K562 (cell line): ENCODE measurements at regions not wholly inside any gene's neighbourhood (a gene's known extent, or its start where the extent isn't known, plus 50 kb on each side); places are given as distances from the start of the nearest gene placed in this dataset.

Source experiments
- FIP1L1 ChIP-seq: fragments of 200-400 bp; formaldehyde crosslinking; IDR thresholded peaks from 2 replicates; pipeline ENCODE4 v1.6.1; 2018; ENCODE audit warnings: mild to moderate bottlenecking, low read depth, low read length; ENCODE audit not compliant: poor library complexity, severe bottlenecking
- MAFK ChIP-seq: IDR thresholded peaks from 2 replicates; pipeline ENCODE4 v1.6.1; 2011; ENCODE audit warnings: low read length, improper control_type of control experiment
- MYNN ChIP-seq, 2 experiments: sonication (generic); formaldehyde crosslinking in 1 of 2; IDR thresholded peaks; 2 replicates each; pipeline versions ENCODE4 v1.5.0 to v1.6.1; 2016 to 2020; ENCODE audit warnings: antibody characterized with exemption in 1 of 2, missing genetic modification reagents in 1 of 2
- NFIC ChIP-seq: fragments of 450-650 bp; IDR thresholded peaks from 2 replicates; pipeline ENCODE4 v1.6.1; 2017; ENCODE audit warnings: mild to moderate bottlenecking, inconsistent platforms
- NKRF ChIP-seq: fragments of 450-650 bp; IDR thresholded peaks from 2 replicates; pipeline ENCODE4 v1.6.1; 2016; ENCODE audit warnings: borderline replicate concordance
- POLR2B ChIP-seq: fragments of 450-650 bp; IDR thresholded peaks from 2 replicates; pipeline ENCODE4 v1.6.1; 2018; ENCODE audit warnings: low read depth; ENCODE audit not compliant: partially characterized antibody
- POLR3G ChIP-seq: IDR thresholded peaks from 2 replicates; pipeline ENCODE4 v1.6.1; 2011; ENCODE audit not compliant: insufficient read length, insufficient replicate concordance; ENCODE audit errors: extremely low read depth
- TOE1 ChIP-seq, 2 experiments: fragments of 450-650 bp in 1 of 2; sonication (generic) in 1 of 2; formaldehyde crosslinking in 1 of 2; IDR thresholded peaks; 2 replicates each; pipeline versions ENCODE4 v1.7.1 to v1.8.0; 2016 to 2022; ENCODE audit warnings: borderline replicate concordance in 2 of 2, mild to moderate bottlenecking in 2 of 2, antibody characterized with exemption in 1 of 2, inconsistent platforms in 1 of 2, low read depth in 1 of 2, missing genetic modification reagents in 1 of 2, moderate library complexity in 1 of 2
- U2AF2 ChIP-seq: fragments of 200-400 bp; formaldehyde crosslinking; optimal IDR thresholded peaks from 2 replicates; pipeline ENCODE3; 2017; ENCODE audit warnings: low read depth, mild to moderate bottlenecking, low read length
- ZFP36 ChIP-seq: fragments of 150-350 bp; IDR thresholded peaks from 2 replicates; pipeline ENCODE4 v1.6.1; 2018; ENCODE audit warnings: low read length, low read depth; ENCODE audit not compliant: partially characterized antibody
- TF ChIP-seq, protein P1 (sequence below): fragments of 250-450 bp; sonication (Bioruptor Pico); IDR thresholded peaks from 2 replicates; pipeline ENCODE4 v1.5.0; 2021

- TF ChIP-seq MAFK = no peak
- no peak for TF ChIP-seq U2AF2
- TF ChIP-seq NKRF = no peak
- TF ChIP-seq MYNN (IDR thresholded peaks at IDR 0.05) = no peak
- TF ChIP-seq MYNN (CRISPR knock-in tag; IDR thresholded peaks at IDR 0.05) = no peak
- no peak for TF ChIP-seq ZFP36
- TF ChIP-seq NFIC = no peak
- no peak for TF ChIP-seq POLR2B
- no peak for TF ChIP-seq POLR3G
- TF ChIP-seq, protein P1, sequence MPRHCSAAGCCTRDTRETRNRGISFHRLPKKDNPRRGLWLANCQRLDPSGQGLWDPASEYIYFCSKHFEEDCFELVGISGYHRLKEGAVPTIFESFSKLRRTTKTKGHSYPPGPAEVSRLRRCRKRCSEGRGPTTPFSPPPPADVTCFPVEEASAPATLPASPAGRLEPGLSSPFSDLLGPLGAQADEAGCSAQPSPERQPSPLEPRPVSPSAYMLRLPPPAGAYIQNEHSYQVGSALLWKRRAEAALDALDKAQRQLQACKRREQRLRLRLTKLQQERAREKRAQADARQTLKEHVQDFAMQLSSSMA (CRISPR knock-in tag) = no peak
- no peak for TF ChIP-seq FIP1L1
- no peak for TF ChIP-seq TOE1 (IDR thresholded peaks at IDR 0.05; ENCODE audit: borderline replicate concordance)
- TF ChIP-seq TOE1 (CRISPR knock-in tag; IDR thresholded peaks at IDR 0.05; ENCODE audit: borderline replicate concordance, low read depth) = no peak
Observed at GRCh38 chr6:145012039-145012662, 723.2 kb downstream of the EPM2A start (continued).
